ENCODE measurements at regions not wholly inside any gene's neighbourhood (a gene's known extent, or its start where the extent isn't known, plus 50 kb on each side); places are given as distances from the start of the nearest gene placed in this dataset.

DNA sequence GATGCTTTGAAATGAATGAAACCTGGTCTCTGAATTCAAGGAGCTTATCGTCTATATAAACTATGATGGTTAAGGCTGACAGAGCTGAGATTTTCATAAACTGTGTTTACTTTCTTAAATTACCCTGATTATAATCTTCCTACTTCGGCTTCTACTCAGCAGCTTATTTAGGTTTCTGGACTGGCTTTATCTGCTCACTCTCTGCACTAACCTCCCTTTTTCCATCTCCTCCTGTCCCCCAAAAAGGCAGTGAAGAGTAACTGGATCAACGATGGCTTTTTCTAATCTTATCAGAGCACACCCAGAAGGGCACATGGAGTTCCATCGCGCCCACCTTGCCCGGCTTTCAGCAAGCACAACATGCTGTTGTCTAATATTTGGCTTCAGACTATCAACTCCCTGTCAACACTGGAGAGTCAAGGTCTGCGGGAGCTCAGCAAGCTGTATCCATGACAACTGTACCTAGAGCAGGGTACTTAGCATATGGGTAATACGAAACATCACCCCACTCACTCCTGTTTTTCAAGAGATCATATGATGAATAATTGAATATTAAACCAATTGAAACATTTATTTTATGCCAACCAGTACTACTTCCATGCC is 417.3 kb downstream of the GABRB3 start:
- DNase-seq (ENCODE audit: low spot score): no peak
- peaks cover 4% of the 10 kb centered on the region for H3K4me1 Mint-ChIP-seq (ENCODE audit: unreplicated experiment)
- no peak overlapping the region for H3K4me3 Mint-ChIP-seq (ENCODE audit: unreplicated experiment)
- H3K27ac Mint-ChIP-seq (ENCODE audit: unreplicated experiment): no peak overlapping the region
- H3K9me3 Mint-ChIP-seq (ENCODE audit: unreplicated experiment): no peaks in the 10 kb centered on the region
- H3K36me3 Mint-ChIP-seq (ENCODE audit: low read depth, unreplicated experiment): no peaks in the 10 kb centered on the region
- H3K27me3 Mint-ChIP-seq (ENCODE audit: unreplicated experiment): no peaks in the 10 kb centered on the region
- TF ChIP-seq, protein P1, sequence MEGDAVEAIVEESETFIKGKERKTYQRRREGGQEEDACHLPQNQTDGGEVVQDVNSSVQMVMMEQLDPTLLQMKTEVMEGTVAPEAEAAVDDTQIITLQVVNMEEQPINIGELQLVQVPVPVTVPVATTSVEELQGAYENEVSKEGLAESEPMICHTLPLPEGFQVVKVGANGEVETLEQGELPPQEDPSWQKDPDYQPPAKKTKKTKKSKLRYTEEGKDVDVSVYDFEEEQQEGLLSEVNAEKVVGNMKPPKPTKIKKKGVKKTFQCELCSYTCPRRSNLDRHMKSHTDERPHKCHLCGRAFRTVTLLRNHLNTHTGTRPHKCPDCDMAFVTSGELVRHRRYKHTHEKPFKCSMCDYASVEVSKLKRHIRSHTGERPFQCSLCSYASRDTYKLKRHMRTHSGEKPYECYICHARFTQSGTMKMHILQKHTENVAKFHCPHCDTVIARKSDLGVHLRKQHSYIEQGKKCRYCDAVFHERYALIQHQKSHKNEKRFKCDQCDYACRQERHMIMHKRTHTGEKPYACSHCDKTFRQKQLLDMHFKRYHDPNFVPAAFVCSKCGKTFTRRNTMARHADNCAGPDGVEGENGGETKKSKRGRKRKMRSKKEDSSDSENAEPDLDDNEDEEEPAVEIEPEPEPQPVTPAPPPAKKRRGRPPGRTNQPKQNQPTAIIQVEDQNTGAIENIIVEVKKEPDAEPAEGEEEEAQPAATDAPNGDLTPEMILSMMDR (IDR thresholded peaks at IDR 0.05; ENCODE audit: unreplicated experiment): no peak

- Mint-ChIP-seq H3K4me3 (ENCODE audit: unreplicated experiment) (no peak overlapping the region), H3K27ac (ENCODE audit: unreplicated experiment) (no peak overlapping the region), H3K27me3 (ENCODE audit: unreplicated experiment) (no peaks in the 10 kb centered on the region), H3K4me1 (ENCODE audit: unreplicated experiment) (no peaks in the 10 kb centered on the region), H3K9me3 (ENCODE audit: unreplicated experiment) (no peaks in the 10 kb centered on the region), H3K36me3 (ENCODE audit: low read depth, unreplicated experiment) (no peaks in the 10 kb centered on the region)
- TF ChIP-seq, protein P1 (IDR thresholded peaks at IDR 0.05; ENCODE audit: unreplicated experiment): no peak
- no peak for DNase-seq (ENCODE audit: low spot score)
These were observed 420.0 kb downstream of the GABRB3 start for GRCh38 chr15:26352909-26353308.

GRCh38 chr15:26352406-26352805 is 420.5 kb downstream of the GABRB3 start:
- Mint-ChIP-seq H3K27ac (ENCODE audit: unreplicated experiment) (no peak overlapping the region), H3K36me3 (ENCODE audit: low read depth, unreplicated experiment) (no peaks in the 10 kb centered on the region), H3K4me1 (ENCODE audit: unreplicated experiment) (no peaks in the 10 kb centered on the region), H3K27me3 (ENCODE audit: unreplicated experiment) (no peaks in the 10 kb centered on the region), H3K4me3 (ENCODE audit: unreplicated experiment) (no peak overlapping the region), H3K9me3 (ENCODE audit: unreplicated experiment) (no peaks in the 10 kb centered on the region)
- TF ChIP-seq, protein P1 (IDR thresholded peaks at IDR 0.05; ENCODE audit: unreplicated experiment): no peak
- DNase-seq (ENCODE audit: low spot score): no peak

DNA sequence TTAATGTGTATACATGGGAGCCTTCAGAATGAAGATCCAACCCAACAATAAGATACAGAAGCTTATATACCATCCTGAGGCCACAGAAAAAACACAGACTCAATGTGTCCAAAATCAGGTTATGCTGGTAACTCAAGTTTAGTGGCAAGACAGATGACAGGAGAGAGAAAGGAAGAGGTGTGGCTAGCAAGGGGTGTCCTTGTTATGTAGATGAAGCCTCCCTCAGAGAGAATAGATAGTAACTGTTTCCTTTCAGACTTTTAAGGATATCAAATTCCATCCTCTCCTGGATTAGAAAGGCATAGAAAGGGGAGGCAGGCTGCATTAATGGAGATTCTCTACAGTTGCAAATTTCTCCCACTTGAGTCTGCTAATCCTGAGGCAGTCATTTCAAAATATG is 447.4 kb downstream of the GABRB3 start:
- H3K4me3 Mint-ChIP-seq (ENCODE audit: unreplicated experiment): no peak overlapping the region
- no peak for DNase-seq (ENCODE audit: low spot score)
- TF ChIP-seq, protein P1 (IDR thresholded peaks at IDR 0.05; ENCODE audit: unreplicated experiment): no peak
- H3K27me3 Mint-ChIP-seq (ENCODE audit: unreplicated experiment): no peaks in the 10 kb centered on the region
- no peaks in the 10 kb centered on the region for H3K9me3 Mint-ChIP-seq (ENCODE audit: unreplicated experiment)
- H3K27ac Mint-ChIP-seq (ENCODE audit: unreplicated experiment): no peak overlapping the region
- H3K4me1 Mint-ChIP-seq (ENCODE audit: unreplicated experiment): no peaks in the 10 kb centered on the region
- H3K36me3 Mint-ChIP-seq (ENCODE audit: low read depth, unreplicated experiment): no peaks in the 10 kb centered on the region

GRCh38 chr15:26323566-26323965 is 449.3 kb downstream of the GABRB3 start:
- H3K27me3 Mint-ChIP-seq (ENCODE audit: unreplicated experiment): no peaks in the 10 kb centered on the region
- no peak for DNase-seq (ENCODE audit: low spot score)
- no peak overlapping the region for H3K4me3 Mint-ChIP-seq (ENCODE audit: unreplicated experiment)
- H3K27ac Mint-ChIP-seq (ENCODE audit: unreplicated experiment): no peak overlapping the region
- TF ChIP-seq, protein P1 (IDR thresholded peaks at IDR 0.05; ENCODE audit: unreplicated experiment): no peak
- no peaks in the 10 kb centered on the region for H3K4me1 Mint-ChIP-seq (ENCODE audit: unreplicated experiment)
- H3K9me3 Mint-ChIP-seq (ENCODE audit: unreplicated experiment): no peaks in the 10 kb centered on the region
- no peaks in the 10 kb centered on the region for H3K36me3 Mint-ChIP-seq (ENCODE audit: low read depth, unreplicated experiment)
